Epithelial cell of esophagus (primary cell): ENCODE measurements at regions not wholly inside any gene's neighbourhood (a gene's known extent, or its start where the extent isn't known, plus 50 kb on each side); places are given as distances from the start of the nearest gene placed in this dataset.
"Not testable (repeated sequence)": the region's sequence is repeated elsewhere in the genome, so short reads cannot be mapped to it uniquely, and the experiment has no call there.

ENCODE experiments used
- DNase-seq: peaks from one replicate; pipeline ENCODE4 v3.0.0; 2010; ENCODE audit warnings: low read depth
- H3K4me3 ChIP-seq: 2 replicates; pipeline ENCODE4 v1.5.1; 2011; ENCODE audit warnings: mild to moderate bottlenecking, low read length, control low read depth
- CTCF ChIP-seq: IDR thresholded peaks from 2 replicates; pipeline ENCODE4 v1.5.1; 2011; ENCODE audit warnings: low read depth, mild to moderate bottlenecking, low read length, control low read depth, inconsistent platforms; ENCODE audit not compliant: insufficient read depth; ENCODE audit errors: missing control alignments

GRCh38 chr20:26205350-26205749, 508.7 kb upstream of the ZNF337 start:
- no peak for DNase-seq
- no peak for TF ChIP-seq CTCF
- H3K4me3 ChIP-seq, result no peak overlapping the region

- not testable (repeated sequence) for DNase-seq, H3K4me3 ChIP-seq
Measured at GRCh38 chr20:26201026-26201425, 504.4 kb upstream of the ZNF337 start.

GRCh38 chr20:26187329-26187728, 490.7 kb upstream of the ZNF337 start:
- H3K4me3 ChIP-seq, DNase-seq: not testable (repeated sequence)

- not testable (repeated sequence) for H3K4me3 ChIP-seq, DNase-seq
Measured at GRCh38 chr20:26183720-26184119, 487.1 kb upstream of the ZNF337 start.

GRCh38 chr20:26181364-26181763, 484.7 kb upstream of the ZNF337 start:
- DNase-seq, result not testable (repeated sequence)

GRCh38 chr20:26171875-26172274, 475.2 kb upstream of the ZNF337 start:
- not testable (repeated sequence) for H3K4me3 ChIP-seq, DNase-seq

More at GRCh38 chr20:26181364-26181763, 484.7 kb upstream of the ZNF337 start:
- H3K4me3 ChIP-seq, result not testable (repeated sequence)

GRCh38 chr20:26169506-26169905, 472.9 kb upstream of the ZNF337 start:
- no peak for TF ChIP-seq CTCF
- H3K4me3 ChIP-seq, result no peak overlapping the region
- DNase-seq, result no peak

GRCh38 chr20:26167499-26167898, 470.8 kb upstream of the ZNF337 start:
- H3K4me3 ChIP-seq, result no peak overlapping the region
- peak; percentile 4 for DNase-seq
- no peak for TF ChIP-seq CTCF

GRCh38 chr20:26163890-26164289, 467.2 kb upstream of the ZNF337 start:
- DNase-seq, result peak; percentile 27
- TF ChIP-seq CTCF, result no peak

GRCh38 chr20:26163151-26163550, 466.5 kb upstream of the ZNF337 start:
- DNase-seq, H3K4me3 ChIP-seq: not testable (repeated sequence)

More at GRCh38 chr20:26163890-26164289, 467.2 kb upstream of the ZNF337 start:
- H3K4me3 ChIP-seq, result no peak overlapping the region

GRCh38 chr20:26161741-26162140, 465.1 kb upstream of the ZNF337 start:
- not testable (repeated sequence) for DNase-seq, H3K4me3 ChIP-seq

- not testable (repeated sequence) for DNase-seq, H3K4me3 ChIP-seq
Measured at GRCh38 chr20:26160916-26161315, 464.3 kb upstream of the ZNF337 start.
